Upper lobe of left lung (tissue), 4 donors: ENCODE measurements at regions not wholly inside any gene's neighbourhood (a gene's known extent, or its start where the extent isn't known, plus 50 kb on each side); places are given as distances from the start of the nearest gene placed in this dataset.

ENCODE experiments used
- CTCF ChIP-seq, 6 experiments: fragments of 450-650 bp in 4 of 6; fragments of 200-600 bp in 2 of 6; sonication (generic) in 2 of 6; IDR thresholded peaks; one replicate each; pipeline ENCODE4 v1.5.1; 2016 to 2019; ENCODE audit warnings: antibody characterized with exemption in 6 of 6
- POLR2A ChIP-seq, 4 donors: fragments of 450-650 bp; IDR thresholded peaks; one replicate each; pipeline ENCODE4 v1.5.1; 2016 to 2017; ENCODE audit warnings: antibody characterized with exemption in 4 of 4, mild to moderate bottlenecking in 2 of 4

GRCh38 chr18:44539926-44540325 is 140.8 kb upstream of the SETBP1 start:
- TF ChIP-seq CTCF (IDR thresholded peaks at IDR 0.05) (no peak), POLR2A (IDR thresholded peaks at IDR 0.05) (no peak)
